Hematopoietic multipotent progenitor cell treated with erythropoietin and hydrocortisone succinate and interleukin-3 and kit ligand, for 15 days (in vitro differentiated cells): ENCODE measurements at regions not wholly inside any gene's neighbourhood (a gene's known extent, or its start where the extent isn't known, plus 50 kb on each side); places are given as distances from the start of the nearest gene placed in this dataset.

Experiments
- DNase-seq: peaks from one replicate; pipeline ENCODE4 v3.0.0-alpha.2; 2015; ENCODE audit warnings: low spot score

DNA sequence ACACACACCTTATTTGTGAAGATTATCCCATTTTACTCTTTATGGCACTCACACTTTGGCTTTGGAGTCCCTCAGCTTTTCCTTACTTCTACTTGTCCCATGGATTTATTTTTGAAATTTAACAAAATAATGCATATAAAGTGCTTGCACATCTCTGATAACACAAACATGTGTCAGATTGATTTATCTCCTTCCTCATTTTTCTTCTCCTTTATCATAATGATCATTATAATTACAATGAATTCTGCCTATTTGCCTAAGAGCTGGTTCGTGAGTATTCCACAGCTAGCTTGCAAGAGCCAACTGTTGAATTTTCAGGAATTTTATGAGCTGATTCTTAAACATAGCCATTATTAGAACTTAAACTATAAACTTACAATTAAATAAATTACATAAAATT, 347.7 kb downstream of the CHSY3 start:
- no peak for DNase-seq

DNA sequence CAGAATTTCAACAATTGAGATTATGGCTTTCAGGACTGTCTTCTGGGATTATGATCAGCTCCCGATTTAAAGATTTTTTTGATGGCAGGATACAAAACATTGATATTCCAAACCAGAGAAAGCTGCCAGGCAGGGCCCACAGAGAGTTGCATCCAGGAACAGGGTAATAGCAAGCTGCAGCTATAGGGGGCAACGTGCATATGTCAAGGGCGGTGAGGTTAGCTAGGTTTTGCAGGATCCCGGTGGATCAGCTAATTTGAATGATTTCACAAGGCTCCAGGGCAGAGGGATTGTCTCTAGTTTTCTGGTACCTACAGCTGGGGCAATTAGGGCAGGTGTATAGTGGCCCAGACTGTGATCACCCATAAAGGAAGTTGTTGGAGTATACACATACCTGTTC, 339.4 kb downstream of the CHSY3 start:
- DNase-seq, result no peak

DNA sequence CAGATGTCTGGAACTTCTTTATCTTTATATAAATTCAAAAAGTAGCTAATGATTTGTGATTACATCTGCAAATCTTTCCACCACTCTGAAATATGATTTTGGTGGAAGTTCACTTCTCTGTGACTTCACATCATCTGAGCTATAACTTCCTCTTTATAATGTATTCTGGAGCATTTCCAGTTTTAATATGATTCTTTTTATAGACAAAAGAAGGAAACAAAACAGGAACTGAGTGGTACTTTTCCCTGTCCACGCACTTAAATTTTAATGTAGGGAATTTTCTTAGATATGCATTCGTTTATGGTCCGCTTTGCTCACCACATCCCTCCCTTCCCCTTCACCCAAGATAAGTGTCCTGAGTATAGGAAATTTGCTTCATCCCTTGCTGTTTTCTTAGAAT, 333.5 kb downstream of the CHSY3 start:
- DNase-seq, result no peak
